GM21390 (cell line): ENCODE measurements at regions not wholly inside any gene's neighbourhood (a gene's known extent, or its start where the extent isn't known, plus 50 kb on each side); places are given as distances from the start of the nearest gene placed in this dataset.
"Not testable (repeated sequence)": the region's sequence is repeated elsewhere in the genome, so short reads cannot be mapped to it uniquely, and the experiment has no call there.

Experiments
- ATAC-seq: cut with Tn5 transposase; IDR thresholded peaks from one replicate; pipeline ENCODE4 v1.9.1; 2021; ENCODE audit not compliant: unreplicated experiment

DNA sequence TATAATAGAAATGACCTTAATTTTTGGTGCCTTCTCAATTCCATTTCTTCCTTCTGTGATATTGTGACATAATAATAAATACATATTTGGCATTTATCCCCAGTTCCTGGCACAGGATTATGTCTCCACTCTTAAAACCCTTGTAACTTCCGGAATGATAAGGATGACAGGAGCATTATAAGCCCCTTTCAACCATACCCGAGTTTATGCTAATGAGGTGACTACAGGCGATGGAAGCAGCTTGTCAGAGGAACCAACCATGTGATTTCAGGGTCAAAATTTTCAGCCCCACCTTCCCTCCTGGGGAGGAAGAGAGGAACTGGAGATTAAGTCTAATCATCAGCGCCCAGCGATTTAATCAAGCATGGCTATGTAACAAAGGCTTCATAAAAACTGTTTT is 528.5 kb upstream of the CRIM1 start:
- ATAC-seq = no peak

DNA sequence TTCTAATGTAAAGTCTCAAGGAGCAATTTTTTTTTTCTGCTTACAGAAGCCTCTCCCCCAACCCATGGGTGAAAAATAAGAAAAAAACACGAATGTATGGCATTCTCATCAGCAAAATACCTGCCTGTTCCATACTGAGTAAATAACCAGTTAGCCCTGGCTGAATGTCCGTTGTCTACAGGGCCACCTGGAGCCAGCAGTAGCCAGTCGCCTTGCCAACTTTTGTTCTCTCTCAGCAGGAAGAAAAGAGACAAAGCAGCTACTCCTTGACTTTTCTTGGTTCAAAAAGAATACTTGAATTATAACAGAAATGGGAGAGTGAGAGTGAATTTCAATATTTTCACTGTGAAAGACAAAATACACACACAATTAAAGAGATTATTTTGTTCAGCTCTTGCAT is 532.9 kb upstream of the CRIM1 start:
- no peak for ATAC-seq

DNA sequence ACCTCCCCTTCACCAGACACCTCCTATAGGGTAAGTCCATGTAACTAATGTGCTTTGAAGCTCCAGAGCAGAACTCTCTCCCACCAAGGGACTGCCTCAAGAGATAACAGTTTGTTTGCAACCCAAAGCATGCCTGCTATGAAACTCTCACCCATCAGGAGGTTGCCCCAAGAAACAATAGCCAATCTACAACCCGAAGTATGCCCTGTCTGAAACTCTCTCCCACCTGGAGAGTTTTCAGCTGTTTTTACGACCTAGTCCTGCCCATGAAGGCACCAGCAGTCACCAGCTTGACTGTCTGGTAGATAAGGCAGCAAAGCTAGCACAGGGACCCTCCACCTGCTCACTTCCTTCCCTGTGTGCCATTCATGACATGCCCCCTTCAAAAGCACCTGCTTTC is 533.9 kb upstream of the CRIM1 start:
- ATAC-seq = no peak

DNA sequence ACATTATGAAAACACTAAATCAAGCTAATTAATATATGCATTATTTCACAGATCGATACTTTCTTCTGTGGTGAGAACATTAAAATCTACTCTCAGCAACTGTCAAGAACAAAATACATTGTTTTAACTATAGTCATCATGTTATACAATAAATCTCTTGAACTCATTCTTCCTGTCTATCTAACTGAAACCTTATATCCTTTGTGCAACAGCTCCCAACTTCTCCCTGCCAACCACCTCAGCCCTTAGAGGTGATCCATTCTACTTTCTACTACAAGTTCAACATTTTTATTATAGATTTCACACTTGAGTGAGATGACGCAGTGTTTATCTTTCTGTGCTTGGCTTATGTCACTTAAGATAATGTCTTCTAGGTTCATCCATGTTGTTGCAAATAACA is 535.2 kb upstream of the CRIM1 start:
- no peak for ATAC-seq

DNA sequence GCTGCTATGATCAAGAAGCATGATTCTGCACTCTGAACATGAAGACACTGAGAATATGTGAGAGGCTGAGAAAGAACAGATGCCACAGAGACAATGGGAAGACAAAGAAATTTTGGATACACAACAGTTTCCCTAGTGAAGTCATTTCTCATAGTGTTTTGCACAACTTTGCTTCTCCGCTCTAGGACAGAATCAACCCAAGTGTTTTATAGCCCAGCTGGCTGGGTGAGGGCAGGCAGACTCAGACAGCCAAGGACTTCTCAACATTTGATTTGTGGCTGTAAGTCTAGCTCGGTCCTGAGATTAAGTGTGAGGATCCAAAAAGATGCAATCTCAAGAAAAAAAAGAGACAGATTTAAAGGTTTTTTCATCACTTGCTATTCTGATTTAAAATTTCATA is 536.5 kb upstream of the CRIM1 start:
- no peak for ATAC-seq

DNA sequence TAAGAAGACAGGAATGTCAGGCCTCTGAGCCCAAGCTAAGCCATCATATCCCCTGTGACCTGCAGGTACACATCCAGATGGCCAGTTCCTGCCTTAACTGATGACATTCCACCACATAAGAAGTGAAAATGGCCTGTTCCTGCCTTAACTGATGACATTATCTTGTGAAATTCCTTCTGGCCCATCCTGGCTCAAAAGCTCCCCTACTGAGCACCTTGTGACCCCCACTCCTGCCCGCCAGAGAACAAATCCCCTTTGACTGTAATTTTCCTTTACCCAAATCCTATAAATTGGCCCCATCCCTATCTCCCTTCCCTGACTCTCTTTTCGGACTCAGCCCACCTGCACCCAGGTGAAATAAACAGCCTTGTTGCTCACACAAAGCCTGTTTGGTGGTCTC is 537.2 kb upstream of the CRIM1 start:
- not testable (repeated sequence) for ATAC-seq

DNA sequence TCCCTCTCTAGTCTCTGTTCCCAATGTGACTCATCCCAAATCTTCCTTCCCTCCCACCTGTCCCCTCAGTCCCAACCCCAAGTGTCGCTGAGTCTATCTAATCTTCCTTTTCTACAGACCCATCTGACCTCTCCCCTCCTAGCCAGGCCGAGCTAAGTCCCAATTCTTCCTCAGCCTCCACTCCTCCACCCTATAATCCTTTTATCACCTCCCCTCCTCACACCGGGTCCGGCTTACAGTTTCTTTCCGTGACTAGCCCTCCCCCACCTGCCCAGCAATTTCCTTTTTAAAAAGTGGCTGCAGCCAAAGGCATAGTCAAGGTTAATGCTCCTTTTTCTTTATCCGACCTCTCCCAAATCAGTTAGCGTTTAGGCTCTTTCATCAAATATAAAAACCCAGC is 541.0 kb upstream of the CRIM1 start:
- not testable (repeated sequence) for ATAC-seq

DNA sequence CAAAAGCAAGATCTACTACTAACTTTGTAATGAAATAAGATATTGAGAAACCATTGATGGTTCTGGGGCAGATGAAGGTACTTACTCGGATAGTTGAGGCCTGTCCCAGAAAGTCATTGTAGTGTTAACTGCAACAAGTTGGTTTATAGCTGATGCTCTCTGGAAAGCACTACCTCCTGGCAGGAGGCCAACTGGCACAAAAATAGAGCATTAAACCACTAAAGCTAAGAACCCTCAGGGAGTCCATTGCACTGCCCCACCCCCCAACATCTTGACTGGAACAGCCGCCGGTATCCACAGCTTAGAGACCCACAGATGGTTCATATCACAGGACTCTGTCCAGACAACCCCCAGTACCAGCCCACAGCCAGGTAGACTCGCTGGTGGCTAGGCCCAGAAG is 552.5 kb upstream of the CRIM1 start:
- no peak for ATAC-seq

DNA sequence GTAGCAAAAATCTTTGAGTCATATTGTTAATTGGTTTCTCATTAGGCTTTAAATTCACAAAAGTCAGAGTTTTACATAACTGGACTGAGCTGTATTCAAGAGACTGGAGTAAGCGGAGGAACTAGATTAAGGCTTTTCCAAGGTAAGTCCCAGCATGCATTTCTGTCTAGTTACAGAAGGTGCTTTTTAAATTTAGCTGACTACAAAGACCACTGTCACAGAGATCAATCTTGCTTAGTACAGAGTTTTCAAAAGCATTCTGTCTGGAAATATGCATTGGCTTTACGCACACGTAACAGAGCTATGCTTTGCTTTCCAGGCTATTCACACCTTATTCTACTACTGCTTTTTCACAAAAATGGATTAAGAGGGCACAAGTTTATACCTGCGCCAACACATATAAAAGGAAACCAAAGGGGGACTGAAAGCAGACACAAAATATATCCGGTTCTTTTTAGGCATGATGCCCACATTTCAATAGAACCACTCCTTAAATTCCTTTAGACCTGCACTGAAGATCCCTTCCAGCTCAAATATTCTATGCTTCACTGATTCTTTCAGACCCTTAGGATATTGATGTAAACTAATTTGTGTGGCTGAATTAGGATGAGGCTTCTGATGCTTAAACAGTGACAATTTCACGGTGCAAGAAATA is 560.7 kb upstream of the CRIM1 start:
- no peak for ATAC-seq

DNA sequence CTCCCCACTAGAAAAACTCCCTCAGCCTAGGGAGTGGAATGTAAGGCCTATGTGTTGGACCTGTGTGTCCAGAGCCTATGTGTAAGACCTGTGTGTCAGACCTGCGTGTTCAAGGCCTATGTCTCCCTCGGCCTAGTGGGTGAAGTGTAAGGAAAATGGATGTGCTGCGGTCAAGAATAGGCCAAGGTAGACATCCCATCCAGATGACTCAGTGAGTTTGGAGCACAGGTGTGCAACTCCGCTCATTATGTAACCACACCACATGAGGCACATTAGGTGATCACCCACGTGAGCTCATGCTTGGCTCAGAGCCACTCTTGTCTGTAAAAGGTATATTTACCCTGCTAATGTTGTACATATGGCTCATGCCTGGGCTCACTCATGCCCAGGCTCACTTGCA is 565.3 kb upstream of the CRIM1 start:
- no peak for ATAC-seq

DNA sequence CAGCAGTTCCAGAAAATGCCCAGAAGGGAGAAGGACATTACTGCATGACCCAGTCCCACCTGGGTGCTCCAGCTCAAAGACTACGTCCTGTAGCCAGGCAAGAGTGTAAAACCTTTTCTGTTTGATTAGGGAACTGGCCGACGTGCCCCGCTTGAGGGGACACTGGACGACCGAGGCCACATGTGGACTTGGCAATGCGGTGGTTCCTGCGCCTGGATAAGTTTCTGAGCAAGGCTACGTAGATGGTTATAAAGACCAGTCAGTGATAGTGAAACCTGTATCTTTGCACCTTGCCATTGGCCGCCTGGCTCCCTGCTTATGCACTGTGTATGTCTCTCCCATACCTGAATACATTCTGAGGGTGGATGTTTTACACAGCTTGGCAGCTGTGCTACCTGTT is 567.0 kb upstream of the CRIM1 start:
- no peak for ATAC-seq

DNA sequence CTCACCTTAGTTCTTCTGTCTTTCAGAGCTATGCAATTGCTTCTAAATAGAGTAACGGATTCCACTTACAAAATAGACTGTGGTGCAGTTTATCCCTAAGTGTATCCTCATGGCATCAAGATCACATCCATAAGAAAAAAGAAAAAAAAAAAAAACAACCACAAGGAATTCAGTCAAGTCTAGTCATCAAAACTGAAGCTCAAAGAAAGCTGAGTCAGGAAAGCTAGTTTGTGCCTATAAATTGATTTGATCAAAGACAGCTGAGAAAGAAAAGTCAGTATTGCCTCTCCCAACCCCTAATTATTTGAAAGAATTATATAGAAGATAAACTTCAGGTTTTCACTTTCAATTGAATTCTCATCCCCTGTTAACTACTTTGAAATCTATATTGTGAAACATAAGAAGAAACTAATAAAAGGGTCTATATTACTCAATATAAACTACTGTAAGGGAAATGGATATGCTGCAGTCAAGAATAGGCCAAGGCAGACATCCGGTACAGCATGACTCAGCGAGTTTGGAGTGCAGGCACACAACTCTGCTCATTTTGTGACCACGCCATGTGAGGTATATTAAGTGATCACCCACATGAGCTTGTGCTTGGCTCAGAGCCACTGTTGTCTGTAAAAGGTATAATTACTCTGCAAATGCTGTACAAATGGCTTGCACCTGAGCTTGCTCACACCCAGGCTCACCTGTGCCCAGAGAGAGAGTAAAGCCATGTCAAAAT is 568.1 kb upstream of the CRIM1 start:
- ATAC-seq = no peak

DNA sequence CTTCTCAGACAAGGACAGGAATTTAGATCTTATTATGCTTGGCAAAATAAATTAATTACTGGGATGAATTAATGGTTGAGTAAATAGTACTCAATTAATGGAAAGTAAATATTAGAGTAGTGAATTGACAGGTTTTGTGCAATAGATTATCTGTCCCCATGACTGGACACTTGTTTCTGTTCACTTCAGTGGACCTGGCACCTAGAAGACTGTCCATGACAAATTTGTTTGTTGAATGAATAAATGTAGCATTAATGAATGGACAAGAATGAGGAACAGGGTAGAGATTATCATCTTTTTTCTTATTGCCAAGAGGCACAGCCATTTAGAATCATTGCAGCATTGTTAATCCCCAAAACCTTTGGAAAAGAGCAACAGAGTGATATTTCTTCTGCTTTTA is 570.0 kb upstream of the CRIM1 start:
- ATAC-seq = no peak

DNA sequence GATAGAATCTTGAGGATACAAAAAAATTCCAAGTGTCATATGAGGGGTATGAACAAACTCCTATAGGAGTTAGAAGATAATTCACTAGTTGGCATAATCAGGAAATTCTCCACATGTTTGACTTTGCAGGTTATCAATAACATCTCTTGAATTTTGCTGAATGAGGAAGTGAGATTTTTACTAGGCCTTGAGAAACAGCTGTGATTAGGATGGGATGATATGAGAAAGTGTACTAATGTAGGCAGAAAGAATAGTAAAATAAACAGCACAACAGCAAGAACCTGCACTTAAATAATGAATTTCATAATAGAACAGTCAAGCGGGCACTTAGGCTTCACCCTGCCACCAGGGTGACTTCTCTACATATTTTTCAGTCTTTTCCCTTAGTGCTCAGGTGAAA is 570.8 kb upstream of the CRIM1 start:
- ATAC-seq = no peak

DNA sequence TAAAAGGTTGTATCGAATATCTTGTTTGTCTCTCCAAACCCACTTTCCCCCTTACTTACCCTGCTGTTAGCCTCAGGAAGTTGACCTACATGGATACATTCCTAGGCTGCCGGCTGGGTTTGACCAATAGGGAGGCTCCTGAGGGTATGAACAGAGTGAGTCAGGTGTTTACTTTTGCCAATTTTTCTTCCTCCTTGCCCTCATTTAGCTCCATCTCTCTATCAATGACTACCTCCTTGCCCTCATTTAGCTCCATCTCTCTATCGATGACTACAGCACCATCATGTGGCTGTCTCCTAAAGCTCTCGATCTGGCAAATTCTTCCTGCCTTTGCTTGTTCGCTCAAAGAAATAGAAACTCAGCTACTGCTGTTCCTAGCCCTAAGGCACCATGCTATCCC is 571.9 kb upstream of the CRIM1 start:
- ATAC-seq = no peak

DNA sequence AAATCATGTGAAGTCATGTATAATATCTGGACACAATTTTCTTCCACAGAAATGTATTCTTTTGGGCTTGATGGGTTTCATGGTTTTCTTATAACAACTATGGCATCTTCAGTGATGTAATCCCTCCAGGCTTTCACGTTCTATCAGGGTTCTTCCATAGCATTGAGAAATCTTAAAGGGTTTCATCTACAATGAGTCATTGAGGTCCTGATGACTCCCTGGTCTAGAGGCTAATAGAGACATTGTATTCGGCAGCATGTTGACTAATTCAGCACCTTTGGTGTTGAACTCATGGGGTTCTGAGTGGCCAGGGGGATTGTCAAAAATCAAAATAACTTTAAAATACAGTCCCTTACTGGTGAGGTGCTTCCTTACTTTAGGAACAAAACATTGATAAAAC is 614.0 kb upstream of the CRIM1 start:
- no peak for ATAC-seq

DNA sequence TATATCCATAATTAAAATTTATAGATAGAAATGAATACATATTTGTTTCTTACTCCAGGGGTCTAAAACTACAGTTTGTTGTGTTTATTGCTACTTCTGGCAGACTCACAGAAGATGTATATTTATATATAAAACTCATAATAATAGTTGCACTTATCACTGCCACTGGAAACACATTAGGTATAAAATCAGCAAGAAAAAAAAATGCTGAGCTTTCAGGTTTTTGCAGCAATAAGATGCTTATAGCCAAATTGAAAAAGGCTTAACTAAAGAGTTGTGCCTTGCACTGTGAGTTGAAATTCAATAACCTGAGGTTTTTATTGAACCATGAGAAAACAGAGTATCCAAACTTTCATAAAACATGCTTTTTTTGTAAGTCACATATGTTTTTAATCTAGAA is 623.9 kb upstream of the CRIM1 start:
- ATAC-seq = no peak

DNA sequence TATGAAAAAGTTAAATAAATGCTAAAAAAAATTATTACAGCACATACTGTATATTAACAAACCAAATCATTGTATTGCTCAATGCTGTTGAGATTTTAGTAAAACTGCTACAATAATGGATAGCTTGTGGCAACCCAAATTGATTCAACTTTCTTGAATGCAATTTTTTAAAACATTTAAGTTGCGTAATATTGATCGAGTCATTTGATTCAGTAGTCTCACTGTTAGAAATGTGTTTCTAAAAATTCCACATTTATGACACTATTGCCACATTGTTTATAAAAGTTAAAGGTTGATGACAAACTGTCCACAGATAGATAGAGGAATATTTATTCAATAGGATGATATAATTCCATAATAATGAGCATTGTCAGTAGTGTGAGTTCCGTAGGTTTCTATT is 640.7 kb upstream of the CRIM1 start:
- no peak for ATAC-seq

DNA sequence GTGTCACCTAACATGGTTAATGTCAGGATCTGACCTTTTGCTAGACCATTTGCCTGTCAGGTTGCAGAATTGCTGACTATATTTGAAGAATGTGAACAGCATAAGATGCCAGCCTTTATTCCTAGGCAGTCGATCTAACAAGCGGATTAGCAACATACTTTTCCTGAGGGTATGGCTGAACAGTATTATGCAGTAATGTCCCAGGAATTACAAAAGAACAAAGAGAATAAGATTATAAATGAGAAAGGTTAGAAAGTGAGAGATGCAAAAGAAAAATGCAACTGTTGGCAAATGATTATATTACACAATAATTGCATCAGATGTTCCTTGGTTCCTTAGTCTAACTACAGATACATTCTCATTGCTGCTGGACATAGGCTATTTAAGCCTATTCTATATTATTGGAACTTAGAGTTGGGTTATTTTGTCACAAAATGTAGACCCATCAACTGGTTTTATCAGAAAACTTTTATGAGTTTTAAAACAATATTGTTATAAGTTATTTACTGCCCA is 647.1 kb upstream of the CRIM1 start:
- no peak for ATAC-seq

DNA sequence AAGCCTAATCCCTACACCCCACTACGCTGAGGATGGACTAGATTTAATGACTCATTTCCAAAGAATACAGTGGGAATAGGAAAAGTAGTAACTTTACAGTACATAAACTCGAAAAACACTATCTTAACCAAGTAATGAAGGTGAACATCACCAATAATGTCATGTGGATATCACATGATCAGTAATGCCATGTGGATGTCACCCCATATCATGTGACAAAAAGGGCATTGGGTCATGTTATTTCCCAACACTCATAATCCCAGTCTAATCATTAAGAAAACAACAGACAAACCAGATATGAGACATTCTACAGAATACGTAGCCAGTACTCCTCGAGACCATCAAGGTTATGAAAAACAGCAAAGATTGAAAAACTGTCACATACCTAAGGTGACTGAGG is 667.3 kb upstream of the CRIM1 start:
- no peak for ATAC-seq

DNA sequence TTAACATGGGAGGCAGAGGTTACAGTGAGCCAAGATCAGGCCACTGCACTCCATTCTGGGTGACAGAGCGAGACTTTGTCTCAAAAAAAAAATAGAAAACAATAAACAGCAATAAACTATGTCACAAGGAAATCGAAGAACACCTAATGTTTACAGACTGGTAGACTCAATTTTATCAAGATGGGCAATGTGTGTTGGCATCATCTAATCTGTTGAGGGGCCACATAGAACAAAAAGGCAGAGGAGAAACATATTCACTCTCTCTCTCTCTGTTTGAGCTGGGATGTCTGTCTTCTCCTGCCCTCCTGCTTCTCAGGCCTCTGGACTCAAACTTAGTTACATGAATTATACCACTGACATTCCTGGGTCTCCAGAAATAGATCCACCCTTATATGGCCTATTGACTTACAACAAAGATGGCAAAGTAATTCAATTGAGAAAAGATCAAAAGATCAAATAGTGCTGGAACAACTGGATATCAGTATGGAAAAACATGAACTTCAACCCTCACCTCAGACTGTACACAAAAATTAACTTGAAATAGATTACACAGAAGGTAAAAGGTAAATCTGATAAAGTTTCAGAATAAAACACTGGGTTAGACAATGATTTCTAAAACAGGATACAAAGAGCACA is 703.8 kb upstream of the CRIM1 start:
- no peak for ATAC-seq

DNA sequence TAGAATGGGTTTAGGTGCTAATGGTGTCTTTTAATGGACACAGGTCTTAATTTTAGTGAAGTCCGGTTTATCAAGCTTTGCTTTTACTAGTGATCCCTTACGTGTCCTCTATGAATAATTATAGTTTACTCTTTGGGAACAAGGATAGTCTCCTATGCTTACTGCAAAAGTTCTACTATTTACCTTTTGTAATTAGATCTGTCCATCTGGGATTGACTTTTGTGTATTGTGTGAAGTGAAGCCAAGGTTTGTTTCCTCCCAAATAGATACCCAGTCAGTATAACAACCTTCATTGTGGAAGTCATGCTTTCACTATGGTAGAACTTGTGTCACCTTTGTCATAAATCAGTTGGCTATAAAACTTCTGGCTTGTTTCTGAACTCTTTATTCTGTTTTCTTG is 740.9 kb upstream of the CRIM1 start:
- no peak for ATAC-seq
